Gastrocnemius medialis (tissue), 4 donors: ENCODE measurements at regions not wholly inside any gene's neighbourhood (a gene's known extent, or its start where the extent isn't known, plus 50 kb on each side); places are given as distances from the start of the nearest gene placed in this dataset.

Experiments used
- CTCF ChIP-seq, 5 experiments: fragments of 450-650 bp in 3 of 5; fragments of 200-600 bp in 2 of 5; sonication (generic) in 2 of 5; IDR thresholded peaks in 4 of 5; conservative IDR thresholded peaks in 1 of 5; 1 replicate in 4 of 5; 2 replicates in 1 of 5; pipeline ENCODE4 v1.5.1; 2016 to 2019; ENCODE audit warnings: antibody characterized with exemption in 5 of 5, mild to moderate bottlenecking in 3 of 5, moderate library complexity in 3 of 5
- POLR2A ChIP-seq, 2 donors: fragments of 450-650 bp; IDR thresholded peaks; one replicate each; pipeline ENCODE4 v1.6.1; 2017; ENCODE audit warnings: antibody characterized with exemption in 2 of 2, mild to moderate bottlenecking in 2 of 2, moderate library complexity in 2 of 2

- TF ChIP-seq CTCF (IDR thresholded peaks at IDR 0.05 in 4 of 5, conservative IDR thresholded peaks at IDR 0.05 in 1 of 5) (no peak), POLR2A (IDR thresholded peaks at IDR 0.05) (no peak)
These were observed 1506.2 kb upstream of the LRRTM3 start for GRCh38 chr10:65419629-65420028.
